ENCODE measurements at regions not wholly inside any gene's neighbourhood (a gene's known extent, or its start where the extent isn't known, plus 50 kb on each side); places are given as distances from the start of the nearest gene placed in this dataset.

DNA sequence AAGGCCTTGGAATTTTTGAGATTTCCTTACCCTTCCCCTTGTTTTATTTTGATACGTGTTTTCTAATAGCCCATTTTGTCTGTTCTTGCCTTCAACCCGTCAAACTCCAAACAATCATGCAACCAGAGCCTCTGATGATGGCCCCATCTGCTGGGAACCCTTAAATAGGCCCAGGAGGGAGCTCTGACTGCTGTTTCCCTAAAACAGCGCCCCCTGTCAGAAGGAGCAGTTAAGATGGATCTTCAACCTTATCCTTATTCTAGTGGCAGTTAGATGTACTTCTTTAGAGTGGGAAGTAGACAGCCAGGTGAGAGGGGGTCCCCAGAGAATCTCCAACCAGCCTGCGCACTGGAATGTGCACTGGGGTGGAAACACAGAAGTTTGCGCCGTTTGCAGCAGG is 1031.0 kb upstream of the PCDH9 start:
- no peak for DNase-seq

DNA sequence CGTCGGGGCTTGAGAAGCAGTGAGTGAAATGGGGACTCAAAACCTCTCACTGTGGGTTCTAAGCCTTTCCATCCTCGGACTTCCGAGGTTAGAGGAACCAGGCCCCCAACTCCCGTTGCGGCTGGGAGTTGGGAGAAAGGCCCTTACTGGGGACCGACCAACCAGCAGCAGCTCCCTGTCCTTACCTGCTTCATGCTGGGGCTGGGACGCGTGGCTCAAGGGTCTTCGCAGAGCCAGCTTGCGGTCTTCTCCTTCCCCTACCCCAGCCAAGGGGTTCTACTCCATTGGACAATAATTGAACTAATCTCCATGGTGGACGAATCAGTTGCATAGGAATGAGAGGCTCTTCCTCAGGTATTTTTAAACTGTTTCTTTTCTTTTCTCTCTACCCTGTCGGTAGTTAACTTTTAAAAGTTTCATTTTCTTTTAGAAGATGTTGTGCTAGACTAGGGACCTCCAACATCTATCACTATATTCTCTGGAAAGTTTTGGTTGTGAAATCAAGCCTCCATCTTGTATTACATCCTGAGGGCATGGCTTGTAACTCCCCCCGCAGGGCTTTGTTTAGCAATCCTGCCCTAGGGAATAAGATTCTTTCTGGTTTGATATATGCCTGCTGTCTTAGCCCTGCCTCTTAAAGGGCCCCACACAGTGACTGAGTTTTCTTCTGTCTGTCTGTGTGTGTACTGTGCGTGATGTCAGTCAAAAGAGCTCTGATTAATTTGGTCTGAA is 1027.1 kb upstream of the PCDH9 start:
- DNase-seq, result peak; percentile 1

DNA sequence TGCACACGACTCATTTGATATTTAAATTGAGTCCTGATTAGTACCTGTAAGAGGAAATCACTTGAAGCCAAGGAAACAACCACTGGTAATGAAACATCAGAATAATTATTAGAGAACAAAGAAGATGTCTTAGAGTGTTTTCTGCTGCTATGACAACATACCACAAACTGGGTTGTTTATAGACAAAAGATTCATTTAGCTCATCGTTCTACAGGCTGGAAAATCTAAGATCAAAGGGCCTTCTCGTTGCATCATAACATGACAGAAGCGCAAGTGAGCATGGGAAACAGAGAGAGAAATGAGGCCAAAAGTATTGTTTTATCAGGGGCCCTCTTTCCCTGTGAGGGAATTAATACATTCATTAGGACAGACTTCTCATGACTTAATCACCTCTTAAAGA is 1024.0 kb upstream of the PCDH9 start:
- DNase-seq, result no peak

DNA sequence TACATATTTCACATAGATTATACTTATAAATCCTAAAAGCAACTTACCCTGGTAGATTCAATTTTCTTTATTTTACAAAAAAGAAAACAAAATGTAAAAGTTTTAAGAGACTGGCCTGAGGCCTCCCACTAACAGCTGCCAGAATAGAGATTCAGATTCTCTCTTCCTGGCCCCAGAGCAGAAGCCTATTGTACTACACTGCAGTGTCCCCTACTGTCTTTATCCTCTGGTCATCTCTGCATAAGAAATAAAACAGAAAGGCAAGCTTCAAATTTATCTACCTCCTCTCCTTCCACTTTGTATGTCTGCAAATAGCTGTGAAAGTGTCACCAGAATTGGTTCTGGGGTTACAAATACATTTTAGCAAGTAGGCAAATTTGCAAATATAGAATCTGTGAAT is 1004.1 kb upstream of the PCDH9 start:
- peak; percentile 18 for DNase-seq

DNA sequence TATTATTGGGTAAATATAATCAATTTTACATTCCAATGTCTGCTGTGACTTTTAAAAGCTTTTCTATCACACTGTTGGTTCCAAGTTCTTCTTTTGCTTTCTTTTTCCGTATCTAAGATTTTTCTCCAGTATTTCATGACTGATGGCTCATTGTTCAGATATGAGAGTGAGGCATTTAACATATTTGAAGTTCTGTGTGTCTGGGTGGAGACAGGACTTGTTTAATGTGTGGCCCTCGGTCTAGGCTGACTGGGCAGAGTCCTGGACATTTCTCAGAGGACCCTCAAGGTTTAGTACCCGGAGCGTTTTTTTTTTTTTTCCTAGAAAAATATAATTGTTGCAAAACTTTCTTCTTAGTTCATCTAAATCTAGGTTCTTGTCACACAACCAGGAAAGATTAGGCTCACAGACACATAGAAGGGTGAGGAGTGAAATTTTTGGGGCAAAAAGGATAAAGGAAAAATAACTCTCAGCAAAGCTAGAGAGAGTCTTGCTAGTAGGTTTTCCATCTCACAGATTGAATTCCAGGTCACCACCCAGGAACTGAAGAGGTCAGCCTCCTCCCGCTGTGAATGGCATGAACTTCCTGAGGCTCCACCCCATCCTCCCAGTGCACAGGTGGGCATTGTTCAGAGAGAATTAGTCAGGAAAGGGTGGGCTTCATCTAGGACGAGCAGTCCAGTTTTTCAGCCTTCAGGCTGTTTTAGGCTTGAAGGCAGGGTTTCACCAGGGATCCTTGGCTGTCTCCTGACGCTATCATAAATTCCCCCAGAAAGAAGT is 1002.4 kb upstream of the PCDH9 start:
- peak; percentile 10 for DNase-seq

DNA sequence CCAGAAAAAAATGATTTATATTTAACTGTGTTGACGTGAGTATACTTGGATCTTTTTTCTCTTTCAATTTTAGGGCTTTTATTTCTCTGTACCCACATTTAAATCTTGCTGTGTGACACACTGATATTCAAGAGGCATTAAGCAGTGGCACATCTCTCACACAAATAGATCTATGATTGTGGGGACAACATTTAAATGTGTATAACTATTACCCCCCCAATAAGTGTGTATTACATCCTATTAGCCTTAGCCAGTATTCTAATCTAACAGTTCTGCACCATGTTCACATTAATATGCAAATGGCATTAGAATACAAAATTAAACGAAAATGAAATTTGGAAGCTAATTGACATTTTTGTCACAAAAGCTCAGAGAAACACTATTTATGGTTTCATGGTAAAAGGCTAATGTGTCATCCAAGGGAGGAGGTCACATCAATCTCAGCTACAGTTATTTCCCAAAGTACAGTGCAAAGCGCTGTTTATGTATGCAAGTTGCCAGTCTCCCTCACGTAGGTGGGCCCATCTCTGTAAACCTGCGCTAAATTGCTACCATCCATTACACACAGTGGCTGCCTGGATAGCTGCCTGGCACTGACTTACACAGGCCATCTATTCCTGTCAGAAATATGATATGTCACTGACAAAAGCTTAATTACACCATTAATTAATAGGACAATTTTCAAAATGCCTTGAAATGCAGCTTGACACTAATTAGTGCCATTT is 984.7 kb upstream of the PCDH9 start:
- DNase-seq, result no peak

DNA sequence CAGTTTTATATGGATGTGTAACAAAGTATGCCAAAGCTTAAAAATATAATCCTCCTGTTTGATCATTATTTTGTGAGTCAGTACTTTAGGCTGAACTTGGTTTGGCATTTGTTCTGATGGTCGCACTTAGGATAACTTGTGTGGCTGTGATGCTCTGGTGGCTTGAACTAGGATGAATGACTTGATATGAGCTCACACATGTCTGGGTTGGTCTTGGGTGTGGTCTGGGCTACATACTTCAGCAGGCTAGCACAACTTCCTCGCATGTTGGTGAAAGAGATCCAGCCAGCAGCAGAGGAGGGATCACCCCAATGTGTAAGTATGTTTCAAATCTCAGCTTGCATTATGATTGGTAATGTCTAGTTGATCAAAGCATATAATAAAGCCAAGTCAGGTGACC is 969.1 kb upstream of the PCDH9 start:
- DNase-seq, result no peak

DNA sequence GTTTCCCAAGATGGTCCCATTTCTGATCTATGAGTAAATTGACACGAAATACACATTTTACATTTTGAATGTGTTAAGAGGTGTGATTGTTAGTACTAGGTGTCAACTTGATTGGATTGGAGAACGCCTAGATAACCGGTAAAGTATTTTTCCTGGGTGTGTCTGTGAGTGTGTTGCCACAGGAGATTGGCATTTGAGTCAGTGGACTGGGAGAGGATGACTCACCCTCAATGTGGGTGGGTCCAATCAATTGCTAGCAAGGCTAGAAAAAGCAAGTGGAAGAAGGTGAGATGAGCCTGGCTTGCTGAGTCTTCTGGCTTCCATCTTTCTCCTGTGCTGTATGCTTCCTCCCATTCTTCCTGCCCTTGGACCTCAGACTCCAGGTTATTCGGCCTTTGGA is 960.7 kb upstream of the PCDH9 start:
- DNase-seq, result peak; percentile 19

DNA sequence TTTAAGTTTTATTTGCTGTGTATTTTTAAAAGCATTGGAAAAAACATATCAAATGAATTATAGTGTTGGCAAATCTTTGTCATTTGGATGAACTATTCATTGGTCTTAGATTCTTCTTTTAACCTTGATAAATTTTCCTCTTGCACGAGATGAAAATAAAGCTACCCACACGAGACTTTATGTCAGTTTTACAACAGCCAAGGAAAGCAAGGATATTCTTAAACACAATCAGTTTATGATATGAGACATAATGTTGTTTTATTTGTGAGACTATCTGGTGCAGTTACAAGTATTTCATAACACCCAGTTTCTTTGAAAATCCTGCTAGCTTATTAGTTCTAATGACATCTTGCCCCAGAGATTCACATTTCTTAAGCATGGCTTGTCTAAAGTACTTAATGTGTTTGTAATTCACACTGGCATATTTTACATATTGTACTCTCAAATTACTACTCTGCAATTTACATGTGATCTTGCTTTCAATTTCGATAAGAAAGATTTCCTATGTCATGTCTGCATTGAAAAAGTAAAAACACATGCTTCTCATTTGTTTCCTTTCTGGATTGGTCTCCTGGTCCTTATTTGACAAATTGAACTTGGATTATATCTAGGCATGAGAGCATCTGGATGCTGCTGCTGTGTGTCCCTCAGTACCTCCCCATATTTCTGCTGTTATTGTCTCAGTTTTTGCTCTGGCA is 955.5 kb upstream of the PCDH9 start:
- peak; percentile 30 for DNase-seq

DNA sequence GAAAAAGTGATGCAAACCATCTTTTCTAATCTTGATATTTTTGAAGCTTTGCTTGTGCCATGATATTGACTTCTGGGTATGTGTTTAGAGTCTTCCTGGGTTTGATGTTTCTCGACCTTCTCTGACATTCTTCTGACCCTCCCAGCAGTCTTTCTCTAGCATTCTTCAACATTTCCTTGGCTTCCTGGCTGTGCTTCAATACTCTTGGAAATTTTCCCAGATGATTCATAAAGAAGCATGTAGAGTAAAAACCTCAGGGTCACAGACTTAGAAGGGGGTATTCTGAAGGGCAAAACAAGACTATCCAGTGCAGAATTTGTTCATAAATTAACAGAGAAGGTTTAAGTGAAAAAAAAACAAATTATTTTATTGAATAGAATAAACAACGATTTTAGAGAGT is 946.3 kb upstream of the PCDH9 start:
- peak; percentile 87 for DNase-seq

DNA sequence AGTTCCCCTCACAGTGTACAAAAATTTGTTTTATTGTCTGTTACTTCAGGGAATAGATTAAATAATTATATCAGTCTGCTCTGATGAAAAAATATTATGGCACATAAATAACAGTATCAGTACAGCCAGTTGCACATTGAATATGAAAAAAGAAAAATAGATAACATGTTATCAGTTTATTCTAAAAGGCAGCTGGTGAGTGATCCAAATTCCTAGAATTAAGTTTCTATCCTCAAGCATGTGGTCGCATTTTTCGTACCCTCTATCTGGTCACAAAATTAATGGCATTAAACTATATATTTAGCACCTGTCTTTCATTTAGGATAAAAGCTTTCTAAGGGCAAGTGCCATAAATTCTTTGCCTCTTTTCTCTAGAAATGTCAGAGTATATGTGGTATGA is 944.8 kb upstream of the PCDH9 start:
- no peak for DNase-seq

DNA sequence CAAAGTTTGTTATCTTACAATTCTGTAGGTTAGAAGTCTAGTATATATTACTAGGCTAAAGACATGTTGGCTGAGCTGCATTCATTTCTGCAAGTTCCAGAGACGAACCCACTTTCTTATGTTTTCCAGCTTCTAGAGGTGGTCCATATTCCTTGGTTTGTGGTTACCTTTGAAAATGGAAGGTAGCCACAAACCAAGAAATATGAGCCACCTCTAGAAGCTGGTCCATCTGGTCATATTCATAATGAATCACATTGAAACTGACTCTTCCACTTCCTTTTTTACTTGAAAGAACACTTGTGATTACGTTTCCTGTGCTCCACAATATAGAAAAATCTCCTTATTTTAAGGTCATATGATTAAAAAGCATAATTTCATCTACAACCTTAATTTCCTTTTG is 943.0 kb upstream of the PCDH9 start:
- DNase-seq, result peak; percentile 37

DNA sequence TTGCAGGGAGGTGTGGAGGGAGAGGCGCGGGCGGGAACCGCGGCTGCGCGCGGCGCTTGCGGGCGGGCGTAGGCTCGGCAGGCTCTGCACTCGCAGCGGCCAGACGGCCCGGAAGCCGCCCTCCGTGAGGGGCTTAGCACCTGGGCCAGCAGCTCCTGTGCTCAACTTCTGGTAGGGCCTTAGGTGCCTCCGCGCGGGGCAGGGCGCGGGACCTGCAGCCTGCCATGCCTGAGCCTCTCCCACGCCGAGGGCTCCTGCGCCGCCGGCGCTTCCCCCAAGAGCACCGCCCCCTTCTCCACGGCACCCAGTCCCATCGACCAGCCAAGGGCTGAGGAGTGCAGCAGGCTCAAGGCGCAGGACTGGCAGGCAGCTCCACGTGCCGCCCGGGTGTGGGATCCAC is 940.8 kb upstream of the PCDH9 start:
- no peak for DNase-seq

DNA sequence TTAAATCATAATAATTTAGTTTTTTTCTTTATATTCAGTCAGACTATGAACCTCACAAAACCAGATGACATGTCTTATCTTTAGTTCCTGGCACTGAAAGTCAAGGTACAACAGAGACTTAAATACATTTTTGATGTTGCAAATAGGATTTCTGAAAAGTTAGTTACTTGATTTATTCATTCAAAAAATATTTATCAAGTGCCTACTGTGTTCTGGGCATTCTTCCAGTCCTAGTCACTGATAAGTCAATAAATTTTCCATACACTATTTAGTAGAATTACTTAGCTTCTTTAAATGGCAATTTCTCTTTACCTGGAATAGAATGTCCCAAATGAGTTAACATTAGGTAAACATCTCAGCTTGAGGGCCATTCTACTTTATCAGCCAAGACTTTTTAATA is 938.3 kb upstream of the PCDH9 start:
- DNase-seq, result no peak

DNA sequence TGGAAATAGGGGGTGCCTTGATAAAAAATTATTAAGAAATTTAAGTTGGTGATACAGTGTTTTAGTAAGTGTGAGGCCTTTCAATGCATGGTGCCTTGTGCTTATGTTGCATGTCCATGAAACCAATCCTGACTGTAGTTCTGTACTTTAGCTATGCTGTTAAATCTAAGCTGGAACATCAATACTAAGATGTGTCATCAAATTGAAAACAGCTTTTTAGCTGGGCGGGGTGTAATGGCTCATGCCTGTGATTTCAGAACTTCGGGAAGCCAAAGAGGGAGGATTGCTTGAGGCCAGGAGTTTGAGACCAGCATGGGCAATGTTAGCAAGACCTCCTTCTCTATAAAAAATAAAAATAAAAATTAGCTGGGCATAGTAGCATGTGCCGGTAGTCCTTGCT is 930.3 kb upstream of the PCDH9 start:
- DNase-seq, result peak; percentile 52

DNA sequence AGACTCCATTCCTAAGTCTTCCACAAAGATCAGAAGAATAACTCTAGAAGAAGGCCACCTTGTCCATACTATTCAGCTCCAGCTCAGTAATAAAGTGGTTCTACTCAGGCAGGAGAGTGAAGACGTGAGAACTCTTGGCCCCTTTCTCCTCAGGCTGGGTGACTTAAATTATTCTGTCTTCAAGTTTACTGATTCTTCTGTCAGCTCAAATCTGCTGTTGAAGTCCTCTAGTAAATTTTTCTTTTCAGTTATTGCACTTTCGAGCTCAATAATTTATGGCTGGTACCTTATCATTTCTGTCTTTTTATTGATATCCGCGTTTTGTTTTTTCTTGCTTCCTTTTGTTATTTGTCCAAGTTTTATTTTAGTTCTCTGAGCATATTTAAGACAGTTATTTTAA is 922.3 kb upstream of the PCDH9 start:
- DNase-seq, result no peak

DNA sequence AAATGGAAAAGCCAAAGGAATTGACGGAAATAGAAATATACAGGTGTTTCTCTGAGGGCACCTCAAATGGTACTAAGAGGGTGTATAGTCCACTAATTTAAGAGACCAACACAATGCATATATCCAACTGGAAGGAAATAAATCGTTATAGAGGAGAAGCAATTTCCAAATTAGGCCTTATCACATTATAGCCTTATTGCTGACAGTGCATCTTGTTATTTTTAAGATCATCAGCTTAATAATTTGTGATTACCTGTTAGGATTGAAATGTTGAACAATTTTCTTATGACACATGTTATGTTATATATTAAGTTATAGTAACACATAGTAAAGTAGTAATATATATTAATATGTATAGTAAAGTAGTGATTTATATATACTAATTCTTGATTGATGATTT is 915.7 kb upstream of the PCDH9 start:
- DNase-seq, result no peak

DNA sequence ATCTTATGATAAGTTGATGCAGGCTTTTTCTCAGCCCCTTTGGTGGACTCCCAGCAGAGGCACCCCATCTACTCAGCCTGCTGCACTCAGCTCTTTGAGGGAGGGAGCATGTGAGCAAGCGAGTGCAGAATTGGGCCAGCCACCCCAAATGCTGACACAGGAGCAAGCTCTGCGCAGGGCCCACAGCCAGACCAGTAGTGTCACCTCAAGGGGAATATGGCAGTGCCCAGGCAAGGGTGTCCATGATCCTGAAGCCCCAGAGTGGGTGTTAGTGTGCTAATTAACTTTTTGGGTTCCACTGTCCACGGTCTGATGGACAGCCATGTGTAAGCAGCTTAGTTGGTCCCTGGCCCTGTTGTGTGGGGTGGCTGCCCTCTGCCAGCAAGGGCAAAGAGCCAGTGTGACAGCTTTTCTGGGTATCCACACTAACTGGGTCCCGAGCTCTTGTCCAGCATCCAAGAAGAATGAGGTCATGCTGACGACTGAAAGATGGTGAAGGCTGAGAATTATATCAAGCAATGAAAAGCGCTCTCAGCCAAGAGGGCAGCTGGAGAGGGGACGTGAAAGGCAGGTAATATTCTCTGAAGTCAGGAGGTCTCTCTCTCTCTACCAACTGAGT is 898.3 kb upstream of the PCDH9 start:
- no peak for DNase-seq

DNA sequence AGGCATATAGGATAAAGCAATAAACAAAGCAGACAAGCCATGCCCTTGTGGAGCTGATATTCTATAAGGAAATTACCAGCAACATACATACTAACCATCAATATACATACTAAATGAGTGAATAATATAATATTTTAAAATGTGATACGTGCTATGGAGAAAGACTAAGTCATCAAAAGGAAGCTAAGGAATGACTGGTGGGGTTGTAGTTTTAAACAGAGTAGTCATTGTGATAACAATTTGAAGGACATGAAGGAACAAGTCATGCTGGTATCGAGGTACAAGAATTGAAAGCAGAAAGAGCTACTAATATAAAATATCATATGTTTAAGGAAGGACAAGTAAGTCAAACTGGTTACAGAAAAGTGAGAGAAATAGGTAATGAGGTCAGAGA is 894.9 kb upstream of the PCDH9 start:
- no peak for DNase-seq

DNA sequence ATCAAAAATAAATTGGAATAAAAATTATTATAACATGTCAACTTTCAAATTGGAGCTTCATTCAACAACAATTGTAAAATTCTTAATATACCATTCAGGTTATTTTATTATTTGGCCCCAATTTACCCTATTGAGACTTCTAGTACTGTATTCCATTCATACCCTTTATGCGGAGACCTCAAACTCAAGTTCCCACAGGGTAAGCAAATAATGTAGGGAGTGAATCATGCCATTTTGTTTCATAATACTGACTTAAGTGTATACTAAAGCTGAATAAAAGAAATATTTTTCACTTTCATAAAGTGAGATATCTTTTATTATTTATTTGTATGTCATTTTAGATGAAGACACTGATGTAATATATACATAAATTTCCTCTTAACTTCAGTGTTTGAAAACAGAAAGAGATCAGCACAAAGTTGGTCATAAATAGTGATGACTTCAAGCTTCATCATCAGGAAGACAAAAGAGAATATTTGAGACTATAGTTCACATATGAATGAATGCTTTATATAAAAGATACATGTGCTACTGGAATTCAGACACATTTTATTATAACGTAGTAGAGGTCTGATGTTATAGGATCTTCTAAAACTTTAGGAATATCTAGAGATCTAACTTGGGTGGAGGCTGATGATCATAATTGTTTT is 894.4 kb upstream of the PCDH9 start:
- DNase-seq, result no peak

DNA sequence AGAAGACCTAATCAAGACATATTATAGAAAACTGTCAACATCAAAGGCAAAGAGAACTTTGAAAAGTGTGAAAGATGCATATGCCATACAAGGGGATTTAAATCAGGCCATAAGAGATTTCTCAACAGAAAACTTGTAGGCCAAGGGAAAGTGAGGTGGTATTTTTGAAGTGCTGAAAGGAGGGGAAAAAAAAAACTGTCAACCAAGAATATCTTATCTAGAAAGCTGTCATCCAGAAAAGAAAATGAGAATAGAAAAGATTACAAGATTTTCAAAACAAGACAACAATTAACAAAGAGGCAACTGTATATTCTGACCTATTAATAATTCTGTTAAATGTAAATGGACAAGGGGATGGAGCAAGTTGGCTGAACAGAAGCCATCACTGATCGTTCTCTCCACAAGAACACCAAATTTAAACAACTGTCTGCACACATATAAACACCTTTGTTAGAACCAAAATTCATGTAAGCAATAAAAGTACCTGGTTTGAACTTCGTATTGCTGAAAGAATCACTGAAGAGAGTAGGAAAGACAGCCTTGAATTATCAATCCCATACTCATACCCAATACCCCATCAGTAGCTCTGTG is 880.1 kb upstream of the PCDH9 start:
- DNase-seq, result no peak

DNA sequence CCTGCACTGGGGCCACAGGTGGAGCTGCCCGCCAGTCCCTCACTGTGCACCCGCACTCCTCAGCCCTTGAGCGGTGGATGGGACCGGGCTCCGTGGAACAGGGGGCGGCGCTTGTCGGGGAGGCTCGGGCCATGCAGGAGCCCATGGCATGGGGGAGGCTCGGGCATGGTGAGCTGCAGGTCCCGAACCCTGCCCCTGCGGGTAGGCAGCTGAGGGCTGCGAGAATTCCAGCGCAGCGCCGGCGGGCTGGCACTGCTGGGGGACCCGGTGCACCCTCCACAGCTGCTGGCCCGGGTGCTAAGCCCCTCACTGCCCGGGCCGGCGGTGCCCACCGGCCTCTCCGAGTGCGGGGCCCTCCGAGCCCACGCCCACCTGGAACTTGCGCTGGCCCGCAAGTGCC is 877.5 kb upstream of the PCDH9 start:
- DNase-seq, result no peak

All from fibroblast of skin of abdomen (primary cell).